ENCODE measurements at regions not wholly inside any gene's neighbourhood (a gene's known extent, or its start where the extent isn't known, plus 50 kb on each side); places are given as distances from the start of the nearest gene placed in this dataset.

DNA sequence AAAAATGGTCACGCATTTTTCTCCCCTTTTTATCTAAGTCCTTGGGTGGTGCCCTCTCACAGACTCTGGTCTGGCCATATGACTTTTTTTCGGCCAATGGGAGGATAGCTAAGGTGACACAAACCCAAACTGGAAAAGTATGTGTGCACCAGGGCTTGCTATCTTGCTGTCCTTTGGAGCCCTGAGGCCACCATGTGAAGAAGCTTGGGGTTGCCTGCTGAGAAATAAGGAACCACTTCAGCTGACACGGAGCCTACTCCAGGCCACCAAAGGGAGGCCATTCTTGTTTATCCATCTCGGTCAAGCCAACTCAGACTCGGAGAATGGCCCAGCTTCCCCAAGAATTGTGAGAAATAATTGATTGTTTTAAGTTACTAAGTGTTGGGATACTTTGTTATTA, 111.4 kb upstream of the ZFHX3 start:
- DNase-seq (ENCODE audit: low read depth in 2 of 2) = no peak

DNA sequence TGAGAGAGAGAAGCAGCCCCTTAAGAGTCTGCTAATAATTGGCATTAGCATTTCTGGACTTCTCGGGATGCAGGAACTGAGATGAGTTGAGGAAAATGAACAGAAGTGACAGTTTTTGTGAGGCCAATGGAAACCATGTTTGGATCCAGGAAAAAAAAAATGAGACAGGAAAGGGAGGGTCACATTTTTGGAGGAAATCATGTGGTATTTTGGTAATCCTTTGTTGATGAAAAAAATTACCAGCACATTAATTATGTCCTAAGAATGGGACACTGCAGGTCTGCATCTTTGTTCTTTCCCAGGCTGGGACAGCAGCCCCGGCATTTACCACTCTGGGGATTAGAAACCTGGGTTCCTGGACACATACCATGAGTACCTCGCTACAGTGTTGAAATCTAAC, 109.9 kb upstream of the ZFHX3 start:
- no peak for DNase-seq (ENCODE audit: low read depth in 2 of 2)

DNA sequence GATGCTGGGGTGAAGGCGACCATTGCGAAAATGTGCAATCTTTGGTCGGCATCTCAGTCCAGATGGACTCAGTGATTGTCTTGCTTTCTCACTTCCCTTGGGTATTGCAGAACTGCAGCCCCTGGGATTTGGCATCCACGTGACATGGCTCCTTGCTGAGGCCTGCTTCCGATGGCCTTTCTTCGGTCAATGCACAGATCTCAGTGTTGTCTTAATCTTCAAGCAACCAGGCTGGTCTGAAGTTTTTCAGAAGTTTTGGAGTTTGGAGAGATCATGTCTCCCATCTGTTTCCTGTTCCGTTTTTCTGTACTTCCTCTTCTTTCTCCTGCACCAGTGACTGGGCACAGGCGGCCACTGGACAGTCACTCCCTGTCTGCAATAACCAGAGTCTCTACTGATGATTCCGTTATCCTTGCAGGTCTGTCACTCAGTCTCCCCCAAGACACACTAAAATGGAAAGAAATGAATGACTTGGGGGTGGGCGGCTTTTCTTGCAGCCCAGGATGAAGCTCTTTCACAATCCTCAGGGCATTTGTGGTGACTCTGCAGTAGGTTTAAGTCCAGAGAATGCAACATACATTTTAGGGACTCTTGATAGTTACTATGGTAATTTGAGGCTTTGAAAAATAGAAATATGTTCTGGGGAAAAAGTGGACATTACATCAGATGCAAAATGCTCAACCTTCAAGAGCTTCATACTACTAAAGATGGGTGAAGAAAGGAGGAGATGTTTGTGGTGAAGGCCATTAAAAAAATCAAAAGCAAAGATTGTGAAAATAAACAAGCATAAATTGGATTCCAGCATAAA, 106.3 kb upstream of the ZFHX3 start:
- DNase-seq (ENCODE audit: low read depth in 2 of 2) = no peak

DNA sequence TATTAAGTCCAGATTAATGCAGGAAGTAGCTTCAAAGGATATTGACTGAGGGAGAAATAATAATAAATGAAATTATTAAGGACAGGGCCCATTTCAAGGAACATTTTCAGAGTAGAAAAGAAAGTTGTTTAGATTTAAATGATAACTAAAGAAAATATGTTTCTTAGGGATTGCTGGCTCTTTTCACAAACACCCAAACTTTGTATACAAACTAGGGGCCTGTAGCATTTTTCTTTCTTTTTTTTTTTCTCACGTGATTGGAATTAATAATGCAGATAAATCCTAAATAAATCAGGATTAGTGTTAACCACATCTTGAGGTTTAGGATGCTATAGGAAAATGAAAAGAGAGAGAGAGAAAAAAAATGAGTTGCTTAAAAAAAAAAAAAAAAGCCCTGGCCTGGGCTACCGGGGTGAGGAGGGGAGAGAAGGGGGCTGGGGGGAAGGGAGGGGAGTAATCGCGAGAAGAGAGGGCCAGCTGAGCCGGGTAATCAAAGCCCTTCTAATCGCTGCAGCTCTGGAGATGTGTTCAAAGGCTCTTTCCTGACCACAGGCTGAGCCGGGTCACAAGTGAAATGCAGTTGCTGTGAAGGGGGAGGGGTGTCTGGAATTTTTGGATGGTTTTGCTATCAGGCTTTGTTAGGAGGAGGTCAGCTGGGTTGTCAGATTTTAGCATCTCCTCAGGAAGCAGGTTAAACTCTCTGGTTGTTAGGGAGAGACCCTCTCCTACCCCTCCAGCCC, 104.6 kb upstream of the ZFHX3 start:
- no peak for DNase-seq (ENCODE audit: low read depth in 2 of 2)

DNA sequence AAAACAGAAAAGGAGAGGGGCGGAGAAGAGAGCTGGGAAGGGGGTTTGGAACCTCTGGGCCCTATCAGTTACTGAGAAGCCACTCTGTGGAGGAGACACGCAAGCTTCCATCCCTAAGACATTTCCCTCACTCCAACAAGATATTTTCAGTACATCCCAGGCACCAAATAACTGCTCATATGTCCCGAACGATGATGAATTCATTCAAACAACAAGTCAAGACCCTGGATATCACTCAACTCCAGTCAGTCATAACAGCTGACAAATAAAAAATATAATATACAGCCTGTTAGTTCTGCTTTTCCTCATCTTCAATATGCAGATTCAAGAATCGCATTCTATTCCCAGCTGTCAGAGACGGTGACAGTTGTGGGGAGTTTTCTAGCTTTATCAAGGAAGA, 104.0 kb upstream of the ZFHX3 start:
- DNase-seq (ENCODE audit: low read depth in 2 of 2) = no peak

DNA sequence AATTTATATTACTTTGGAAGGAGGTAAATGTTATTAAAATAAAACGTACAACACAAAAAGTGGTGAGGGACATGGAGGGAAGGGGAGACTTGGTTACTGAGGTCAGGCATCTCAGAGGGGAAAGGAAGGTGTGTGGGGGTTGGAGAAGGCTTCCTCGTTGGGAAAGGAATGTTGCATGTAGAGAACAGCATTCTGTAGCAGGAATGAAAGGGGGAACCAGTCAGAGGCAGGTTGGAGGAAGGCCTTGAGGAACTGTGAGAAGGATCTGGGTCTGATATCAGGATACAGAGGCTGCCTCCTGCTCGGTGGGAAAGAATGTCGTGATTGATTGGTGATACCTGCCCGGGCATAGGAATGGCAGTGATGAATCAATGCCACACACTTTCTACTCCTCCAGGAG, 103.3 kb upstream of the ZFHX3 start:
- no peak for DNase-seq (ENCODE audit: low read depth in 2 of 2)

DNA sequence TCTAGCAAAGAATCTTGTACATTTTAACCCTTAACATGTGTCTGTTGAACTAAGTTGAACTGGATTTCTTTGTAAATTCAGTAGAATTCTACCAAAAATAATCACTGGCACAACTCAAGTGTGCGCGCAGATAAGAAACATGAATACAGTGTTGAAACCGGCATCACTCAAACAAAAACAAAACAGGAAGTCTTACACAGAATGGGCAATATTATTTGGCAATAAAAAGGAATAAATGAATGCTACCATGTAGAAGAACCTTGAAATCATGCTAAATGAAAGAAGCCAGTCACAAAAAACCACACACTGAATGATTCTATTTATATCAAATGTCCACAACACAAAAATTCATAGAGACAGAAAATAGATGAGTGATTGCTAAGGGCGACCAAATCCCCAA, 102.9 kb upstream of the ZFHX3 start:
- DNase-seq (ENCODE audit: low read depth in 2 of 2) = no peak

DNA sequence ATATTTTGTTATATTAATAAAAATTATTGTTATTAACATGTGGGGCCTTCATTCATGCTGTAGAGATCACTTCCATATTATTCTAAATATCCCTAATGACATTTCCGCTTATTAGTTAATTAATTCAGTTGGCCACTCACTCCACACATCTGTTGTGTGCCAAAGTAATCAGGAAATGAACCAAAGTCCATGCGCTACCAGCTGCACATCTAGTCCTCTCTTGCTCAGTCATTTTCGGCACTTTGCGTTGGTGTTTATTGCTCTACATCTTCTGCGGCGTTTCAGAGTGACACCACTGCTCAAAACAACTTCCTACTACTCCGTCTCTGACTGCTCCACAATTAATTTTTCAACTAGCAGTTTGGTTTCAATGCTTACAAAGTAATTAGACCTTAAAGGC, 101.4 kb upstream of the ZFHX3 start:
- DNase-seq (ENCODE audit: low read depth in 2 of 2) = no peak

DNA sequence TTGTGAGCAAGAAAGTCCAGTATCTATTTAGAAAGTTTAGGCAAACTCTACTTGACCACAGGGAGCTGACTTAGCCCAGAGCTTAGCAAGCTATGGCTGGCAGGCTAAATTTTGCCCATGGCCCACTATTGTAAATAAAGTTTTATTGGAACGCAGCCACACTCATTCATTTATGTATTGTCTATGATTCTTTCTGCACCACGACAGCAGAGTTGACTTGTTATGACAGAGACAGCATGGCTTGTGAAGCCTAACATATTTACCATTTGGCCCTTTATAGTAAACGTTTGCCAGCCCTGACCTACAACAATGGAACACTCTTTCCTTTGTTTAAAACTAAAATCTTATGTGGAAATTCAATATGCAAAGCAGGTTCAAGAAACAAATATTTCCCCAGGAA, 100.0 kb upstream of the ZFHX3 start:
- DNase-seq (ENCODE audit: low read depth in 2 of 2) = no peak

DNA sequence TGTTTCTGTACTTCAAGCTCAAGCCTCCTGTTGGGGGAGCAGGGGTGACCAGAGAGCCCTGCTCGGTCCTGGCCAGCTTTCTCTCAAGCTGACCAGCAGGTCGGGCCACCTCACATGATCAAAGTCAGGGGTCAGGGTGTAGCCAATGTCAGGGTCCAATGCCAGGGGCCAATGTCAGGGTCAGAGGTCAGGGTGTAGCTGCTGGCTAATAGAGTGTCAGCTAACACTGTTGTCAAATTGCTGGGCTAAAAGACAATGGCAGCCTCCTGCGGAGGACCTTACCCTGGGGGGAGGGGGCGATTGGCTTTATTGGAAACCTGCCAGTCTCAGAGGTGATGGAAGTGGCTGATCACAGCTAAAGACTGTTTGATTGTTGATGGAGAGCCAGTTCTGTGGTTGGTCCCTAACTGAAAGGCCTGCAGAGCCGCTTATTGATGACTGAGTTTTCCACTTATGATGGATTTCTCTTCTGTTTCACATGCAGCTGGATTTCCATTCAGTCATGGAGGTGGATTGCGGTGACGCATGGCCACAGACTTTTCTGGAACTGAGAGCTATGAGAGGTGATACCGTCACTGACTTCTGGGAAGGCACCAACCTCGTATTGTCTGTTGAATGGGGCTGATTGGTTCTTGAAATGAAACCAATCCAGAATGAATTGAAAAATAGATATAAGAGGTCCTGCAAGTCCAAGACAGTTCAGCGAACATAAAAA, 97.4 kb upstream of the ZFHX3 start:
- DNase-seq (ENCODE audit: low read depth in 2 of 2) = no peak

DNA sequence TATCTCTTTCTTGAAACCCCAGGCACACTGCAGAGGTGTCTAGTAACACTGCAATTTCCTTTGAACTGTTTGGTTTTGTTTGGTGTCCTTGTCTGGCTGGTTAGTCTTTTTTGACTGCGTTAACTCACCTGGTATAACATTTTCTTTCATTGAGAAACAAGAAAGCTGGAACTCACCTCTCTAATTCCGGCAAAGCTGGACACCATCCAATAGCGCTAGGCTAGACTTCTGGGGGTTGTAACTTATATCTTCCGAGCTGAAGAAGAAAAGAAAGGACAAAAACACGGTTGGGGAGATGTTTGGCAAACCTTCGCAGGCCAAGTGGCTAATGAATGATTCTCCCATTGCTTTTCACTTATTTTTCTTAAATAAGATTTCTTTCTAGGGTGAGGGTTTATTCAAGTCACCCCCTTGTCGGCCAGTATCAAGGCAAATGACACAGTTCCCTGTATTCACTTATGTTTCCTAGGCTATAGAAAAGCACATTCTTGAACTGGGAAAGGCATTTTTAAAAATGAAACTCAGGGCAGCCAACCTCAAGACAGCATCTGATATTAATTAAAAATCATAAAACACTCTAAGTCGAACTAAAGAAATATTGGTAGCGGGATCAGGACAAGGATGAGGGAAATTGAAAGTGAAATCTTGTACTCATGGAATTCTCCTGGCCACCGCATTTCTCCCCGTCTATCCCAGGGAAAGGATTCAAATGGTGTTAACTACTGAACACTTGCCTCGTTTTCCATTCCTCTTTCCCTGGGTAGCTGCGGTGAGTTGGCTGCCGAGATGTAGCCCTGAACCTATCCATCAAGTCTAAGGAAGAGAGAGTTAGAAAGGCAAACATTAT, 95.9 kb upstream of the ZFHX3 start:
- no peak for DNase-seq (ENCODE audit: low read depth in 2 of 2)

DNA sequence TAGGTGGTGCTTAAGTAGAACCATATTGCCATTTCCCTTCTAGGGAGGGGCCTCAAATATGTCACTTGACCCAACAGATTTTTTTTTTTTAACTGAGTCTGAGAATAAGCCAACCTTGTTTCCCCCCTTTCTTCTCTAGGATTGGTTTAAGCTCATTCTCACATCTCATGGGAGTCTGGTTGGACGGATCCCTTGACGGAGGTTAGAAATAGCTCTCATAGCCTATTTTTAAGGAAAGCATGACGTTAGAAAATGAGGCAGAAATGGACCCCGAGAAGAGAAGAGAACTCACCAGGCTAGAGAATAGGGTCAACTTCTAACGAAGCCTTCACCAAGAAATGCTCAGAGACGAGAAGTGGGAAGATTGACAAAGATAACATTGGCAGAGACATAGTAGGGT, 95.1 kb upstream of the ZFHX3 start:
- DNase-seq (ENCODE audit: low read depth in 2 of 2) = no peak

DNA sequence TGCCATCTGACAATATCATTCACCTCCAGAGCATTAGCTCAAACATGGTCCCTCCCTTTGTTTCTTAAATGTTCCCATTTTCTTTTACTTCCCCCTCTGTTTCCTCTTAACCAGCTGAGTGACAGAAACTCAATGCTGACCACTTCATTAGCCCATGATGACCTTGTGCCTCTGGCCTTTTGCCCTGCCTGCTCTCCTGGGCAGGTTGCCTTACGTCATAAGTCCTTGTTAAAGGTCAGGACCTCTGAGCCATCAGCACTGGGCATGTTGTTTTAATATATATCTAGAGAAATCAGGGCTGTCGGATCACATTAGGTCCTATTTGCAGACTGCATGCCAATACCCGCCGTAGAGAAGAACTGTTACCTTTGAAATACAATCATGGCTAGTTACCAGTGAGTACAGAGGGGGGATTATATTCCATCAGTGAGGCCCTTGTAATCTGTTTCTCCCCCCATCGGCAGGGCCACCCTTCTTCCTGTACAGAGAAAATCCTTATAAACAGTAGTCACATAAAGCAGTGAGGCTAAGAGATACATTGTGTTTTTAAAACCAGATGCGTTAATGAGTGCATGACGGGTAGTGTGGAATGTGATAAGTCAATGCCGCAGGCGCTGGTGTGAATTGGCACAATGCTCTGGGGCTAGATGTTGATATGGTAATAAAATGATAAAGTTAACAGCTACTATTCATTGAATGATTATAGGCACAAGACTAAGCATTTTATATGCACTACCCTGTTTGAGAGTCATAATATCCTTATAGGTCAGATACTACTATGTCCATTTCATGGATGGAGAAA, 94.3 kb upstream of the ZFHX3 start:
- no peak for DNase-seq (ENCODE audit: low read depth in 2 of 2)

DNA sequence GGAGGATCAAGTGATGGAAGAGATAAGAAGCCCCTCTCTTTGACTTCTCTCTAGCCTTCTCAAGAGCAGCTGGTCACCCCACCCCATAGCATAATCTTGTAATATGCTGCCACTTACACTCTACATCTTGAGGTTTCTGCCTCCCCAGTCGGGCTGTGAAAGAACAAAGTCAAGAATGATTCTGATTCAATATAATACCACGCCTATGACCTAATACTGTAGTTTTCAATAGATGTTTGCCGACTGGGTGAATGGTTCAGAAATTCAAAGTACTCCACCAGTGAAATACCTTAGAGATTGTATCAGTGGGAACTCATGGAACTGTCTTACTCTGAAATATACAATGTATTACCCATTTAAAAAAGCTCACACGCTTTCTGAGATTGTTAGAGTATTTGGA, 93.0 kb upstream of the ZFHX3 start:
- no peak for DNase-seq (ENCODE audit: low read depth in 2 of 2)

DNA sequence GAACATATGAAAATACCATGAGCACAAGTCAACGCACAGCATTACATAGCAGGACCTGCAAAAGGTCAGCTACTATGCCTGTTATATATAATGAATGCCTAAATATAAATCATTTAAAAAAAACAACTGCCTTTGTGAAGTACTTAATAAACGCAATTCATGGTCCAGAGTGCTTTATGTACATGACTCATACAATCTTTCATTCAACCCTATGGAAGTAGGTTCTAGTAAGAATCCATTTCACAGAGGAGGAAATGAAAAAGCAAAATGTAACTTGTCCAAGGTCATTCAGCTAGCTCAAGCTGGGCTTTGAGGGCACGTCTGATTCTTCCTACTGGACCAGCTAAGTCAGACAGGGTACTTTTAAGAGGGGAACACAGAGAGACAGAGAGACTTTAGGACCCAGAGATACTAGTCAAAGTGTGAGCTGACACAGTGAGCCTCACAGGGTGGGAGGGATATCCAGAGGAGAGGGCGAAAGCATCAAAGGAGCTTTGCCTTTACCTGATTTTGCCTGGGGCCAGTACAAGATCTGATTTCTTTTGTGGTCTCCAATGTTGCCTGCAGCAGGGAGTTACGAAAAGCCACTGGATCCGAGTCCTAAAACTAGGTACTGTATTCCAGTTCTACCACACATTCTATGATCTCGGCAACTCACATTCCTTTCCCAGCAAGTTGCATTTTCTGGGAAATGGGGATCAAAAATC, 83.4 kb upstream of the ZFHX3 start:
- no peak for DNase-seq (ENCODE audit: low read depth in 2 of 2)

DNA sequence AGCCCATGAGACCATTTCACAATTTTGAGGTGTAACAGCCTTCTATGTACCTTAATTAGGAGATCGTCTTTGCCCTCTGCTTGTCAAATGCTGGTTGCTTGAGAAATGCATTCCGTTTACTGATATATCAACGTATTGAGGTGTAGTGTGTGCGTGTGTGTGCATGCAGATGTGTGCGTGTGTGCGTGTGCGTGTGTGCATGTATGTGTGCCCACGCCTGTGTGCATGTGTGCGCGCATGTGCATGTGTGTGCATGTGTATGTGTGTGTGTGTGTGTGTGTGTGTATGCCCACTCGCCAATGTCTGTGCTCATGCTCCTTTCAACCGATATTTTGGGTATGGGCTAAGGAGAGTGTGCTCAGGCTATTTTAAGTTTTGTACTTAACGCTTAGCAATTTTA, 81.5 kb upstream of the ZFHX3 start:
- DNase-seq (ENCODE audit: low read depth in 2 of 2) = no peak

DNA sequence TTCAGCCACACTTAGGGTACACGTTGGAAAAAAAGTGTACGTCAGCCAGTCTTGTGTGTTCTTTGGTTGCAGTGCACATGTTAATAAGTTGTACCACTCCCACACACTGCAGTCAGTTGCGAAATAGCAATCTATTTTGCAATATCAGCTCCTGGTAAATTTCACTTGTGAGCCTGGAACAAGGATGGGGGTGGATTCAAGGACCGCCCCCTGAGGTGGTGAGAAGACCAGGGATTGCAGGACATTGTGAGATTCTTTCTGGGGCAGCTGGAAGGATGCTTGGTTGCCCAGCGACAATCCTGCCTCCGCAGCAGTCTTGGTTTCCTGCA, 78.6 kb upstream of the ZFHX3 start:
- no peak for DNase-seq (ENCODE audit: low read depth in 2 of 2)

DNA sequence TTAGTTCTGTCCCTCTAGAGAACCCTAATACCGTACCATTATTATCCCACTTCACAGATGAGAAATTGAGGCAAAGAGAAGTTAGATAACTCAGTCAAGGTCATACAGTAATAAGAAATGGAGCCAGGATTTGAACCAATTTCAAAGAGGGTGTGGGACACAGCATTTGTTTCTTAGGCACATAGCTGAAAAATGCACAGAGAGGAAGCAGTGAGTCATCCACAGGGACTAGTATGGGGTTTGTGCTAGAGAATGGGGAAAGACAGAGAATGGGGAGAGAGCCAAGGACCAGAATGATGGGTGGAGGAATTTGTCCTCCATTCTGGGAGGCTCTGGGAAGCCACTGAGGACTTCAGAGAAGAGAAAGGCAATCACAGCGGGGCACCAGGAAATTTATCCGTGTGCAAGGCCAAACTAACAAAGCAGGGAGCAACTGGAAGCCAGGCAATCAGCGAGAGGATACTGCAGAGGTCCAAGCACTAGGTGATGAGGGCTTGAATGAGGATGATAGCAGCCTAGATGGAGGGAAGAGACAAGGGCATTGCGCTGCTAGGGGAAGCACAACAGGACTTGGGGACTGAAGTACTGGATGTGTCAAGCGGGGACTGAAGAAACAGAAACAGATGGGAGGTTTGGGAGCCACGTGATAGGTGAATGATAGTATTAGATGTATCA, 78.1 kb upstream of the ZFHX3 start:
- no peak for DNase-seq (ENCODE audit: low read depth in 2 of 2)

DNA sequence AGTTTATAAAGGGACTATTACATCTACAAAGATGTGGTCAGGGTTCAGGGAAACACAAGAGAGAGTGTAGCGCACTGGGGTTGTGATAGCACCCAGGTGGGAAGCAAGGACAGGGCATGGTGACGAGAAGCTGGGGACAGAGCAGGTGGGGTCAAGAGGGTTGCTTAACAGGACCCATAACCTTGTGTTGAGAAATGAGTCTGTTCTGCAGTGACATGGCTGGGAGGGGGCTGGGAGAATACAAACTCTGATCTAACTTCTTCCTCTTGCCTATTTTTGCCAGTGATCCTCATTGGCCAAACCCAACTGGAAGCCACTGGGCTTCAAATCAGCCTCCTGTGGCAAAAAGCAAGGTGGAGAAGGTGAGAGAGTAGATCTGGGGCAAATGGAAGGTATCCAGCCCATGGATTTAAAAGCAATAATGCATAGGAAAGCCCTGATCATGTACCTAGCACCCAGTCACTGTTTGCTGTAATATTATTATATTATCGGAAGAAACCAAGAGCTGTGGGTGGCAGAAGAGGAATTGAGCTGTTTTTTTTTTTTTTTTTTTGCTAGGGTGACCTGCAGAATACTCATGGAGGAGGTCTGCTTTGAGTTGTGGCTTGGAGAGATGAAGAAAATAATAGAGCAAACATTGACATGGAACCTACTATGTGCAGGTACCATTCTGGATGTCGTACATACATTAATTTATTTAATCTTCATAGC, 76.9 kb upstream of the ZFHX3 start:
- DNase-seq (ENCODE audit: low read depth in 2 of 2) = no peak

All from activated CD4-positive, alpha-beta T cell treated with anti-CD3 and anti-CD28 coated beads for 24 hours (primary cell).